C4-2B (cell line): ENCODE measurements at regions not wholly inside any gene's neighbourhood (a gene's known extent, or its start where the extent isn't known, plus 50 kb on each side); places are given as distances from the start of the nearest gene placed in this dataset.

Experiments
- ZFX ChIP-seq: fragments of 450-650 bp; IDR thresholded peaks from 2 replicates; pipeline ENCODE4 v1.6.1; 2017
- TF ChIP-seq, protein P1 (sequence below): fragments of 450-650 bp; conservative IDR thresholded peaks from 2 replicates; pipeline ENCODE4 v1.5.1; 2017; ENCODE audit warnings: mild to moderate bottlenecking

DNA sequence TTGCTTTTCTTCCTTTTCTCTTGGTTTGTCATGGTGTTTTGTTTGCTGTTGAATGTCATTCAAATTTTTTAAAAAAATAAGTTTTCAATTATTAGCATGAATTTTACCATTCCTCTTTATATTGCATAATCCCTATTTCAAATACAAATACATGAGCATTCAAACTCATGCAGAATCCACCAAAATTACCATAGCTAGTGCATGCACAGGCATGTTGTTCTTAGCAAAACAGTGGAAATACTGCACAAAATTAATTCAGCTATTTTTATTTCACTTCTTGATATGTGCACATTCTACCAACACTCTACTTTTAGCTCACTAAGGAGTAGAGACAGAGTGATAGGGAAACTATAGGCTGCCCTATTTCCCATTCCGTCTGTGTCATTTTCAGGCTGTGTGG is 670.1 kb upstream of the LRRN3 start:
- TF ChIP-seq, protein P1, sequence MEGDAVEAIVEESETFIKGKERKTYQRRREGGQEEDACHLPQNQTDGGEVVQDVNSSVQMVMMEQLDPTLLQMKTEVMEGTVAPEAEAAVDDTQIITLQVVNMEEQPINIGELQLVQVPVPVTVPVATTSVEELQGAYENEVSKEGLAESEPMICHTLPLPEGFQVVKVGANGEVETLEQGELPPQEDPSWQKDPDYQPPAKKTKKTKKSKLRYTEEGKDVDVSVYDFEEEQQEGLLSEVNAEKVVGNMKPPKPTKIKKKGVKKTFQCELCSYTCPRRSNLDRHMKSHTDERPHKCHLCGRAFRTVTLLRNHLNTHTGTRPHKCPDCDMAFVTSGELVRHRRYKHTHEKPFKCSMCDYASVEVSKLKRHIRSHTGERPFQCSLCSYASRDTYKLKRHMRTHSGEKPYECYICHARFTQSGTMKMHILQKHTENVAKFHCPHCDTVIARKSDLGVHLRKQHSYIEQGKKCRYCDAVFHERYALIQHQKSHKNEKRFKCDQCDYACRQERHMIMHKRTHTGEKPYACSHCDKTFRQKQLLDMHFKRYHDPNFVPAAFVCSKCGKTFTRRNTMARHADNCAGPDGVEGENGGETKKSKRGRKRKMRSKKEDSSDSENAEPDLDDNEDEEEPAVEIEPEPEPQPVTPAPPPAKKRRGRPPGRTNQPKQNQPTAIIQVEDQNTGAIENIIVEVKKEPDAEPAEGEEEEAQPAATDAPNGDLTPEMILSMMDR = no peak
- TF ChIP-seq ZFX = no peak
